CD14-positive monocyte (primary cell): ENCODE measurements at regions not wholly inside any gene's neighbourhood (a gene's known extent, or its start where the extent isn't known, plus 50 kb on each side); places are given as distances from the start of the nearest gene placed in this dataset.

Source experiments
- DNase-seq, 3 donors: peaks; one replicate each; pipeline ENCODE4 v3.0.0-alpha.2; 2011 to 2022
- H2AFZ ChIP-seq: 2 replicates; pipeline ENCODE4 v1.6.0; 2012; ENCODE audit warnings: mild to moderate bottlenecking, low read depth, low read length, inconsistent platforms; ENCODE audit not compliant: insufficient read depth, poor library complexity, severe bottlenecking
- H3K27ac ChIP-seq, 2 donors: 1 replicate in 1 of 2; 2 replicates in 1 of 2; pipeline ENCODE4 v1.5.1; 2012 to 2013; ENCODE audit warnings: low read length in 2 of 2, control low read depth in 1 of 2, inconsistent platforms in 1 of 2, low read depth in 1 of 2, mild to moderate bottlenecking in 1 of 2
- H3K27me3 ChIP-seq, 2 donors: one replicate each; pipeline versions ENCODE4 v1.6.0 to v1.6.1; 2011 to 2013; ENCODE audit warnings: low read length in 2 of 2; ENCODE audit not compliant: control insufficient read depth in 2 of 2, insufficient read depth in 2 of 2
- H3K36me3 ChIP-seq, 2 donors: replicated peaks in 1 of 2; 1 replicate in 1 of 2; 2 replicates in 1 of 2; pipeline versions ENCODE4 v1.5.1 to v1.6.1; 2012 to 2013; ENCODE audit warnings: low read length in 2 of 2, control low read depth in 1 of 2, inconsistent platforms in 1 of 2, mild to moderate bottlenecking in 1 of 2; ENCODE audit not compliant: insufficient read depth in 2 of 2, control insufficient read depth in 1 of 2
- H3K4me1 ChIP-seq, 2 donors: 1 replicate in 1 of 2; 2 replicates in 1 of 2; pipeline versions ENCODE4 v1.5.1 to v1.6.1; 2012 to 2013; ENCODE audit warnings: low read length in 2 of 2, control low read depth in 1 of 2, inconsistent platforms in 1 of 2, mild to moderate bottlenecking in 1 of 2, moderate library complexity in 1 of 2; ENCODE audit not compliant: insufficient read depth in 2 of 2, control insufficient read depth in 1 of 2
- H3K4me2 ChIP-seq: replicated peaks from 2 replicates; pipeline ENCODE3; 2012; ENCODE audit warnings: low read length, moderate library complexity, mild to moderate bottlenecking; ENCODE audit not compliant: poor library complexity, severe bottlenecking; ENCODE audit errors: extremely low read depth
- H3K4me3 ChIP-seq, 3 experiments: fragments of 200-600 bp in 1 of 3; sonication (generic) in 1 of 3; replicated peaks in 1 of 3; 1 replicate in 2 of 3; 2 replicates in 1 of 3; pipeline ENCODE4 v1.5.1; 2011 to 2013; ENCODE audit warnings: low read length in 3 of 3, mild to moderate bottlenecking in 3 of 3, control low read depth in 2 of 3, low read depth in 2 of 3, inconsistent platforms in 1 of 3, moderate library complexity in 1 of 3
- H3K79me2 ChIP-seq: 2 replicates; pipeline ENCODE4 v1.6.0; 2012; ENCODE audit warnings: mild to moderate bottlenecking, control low read depth, inconsistent platforms, low read length, moderate library complexity; ENCODE audit not compliant: insufficient read depth
- H3K9ac ChIP-seq: 2 replicates; pipeline ENCODE4 v1.6.0; 2017; ENCODE audit warnings: low read length, mild to moderate bottlenecking; ENCODE audit not compliant: insufficient read depth, poor library complexity, severe bottlenecking
- H3K9me3 ChIP-seq, 2 donors: replicated peaks in 1 of 2; 1 replicate in 1 of 2; 2 replicates in 1 of 2; pipeline versions ENCODE4 v1.5.1 to v1.6.1; 2012 to 2013; ENCODE audit warnings: low read length in 2 of 2, control low read depth in 1 of 2; ENCODE audit not compliant: control insufficient read depth in 1 of 2, insufficient read depth in 1 of 2
- H4K20me1 ChIP-seq: 2 replicates; pipeline ENCODE4 v1.6.0; 2012; ENCODE audit warnings: mild to moderate bottlenecking, low read length, control low read depth, moderate library complexity; ENCODE audit not compliant: insufficient read depth
- H3K27ac Mint-ChIP-seq, 7 donors: one replicate each; pipeline ENCODE4 v1.8.0; 2020; ENCODE audit warnings: mild to moderate bottlenecking in 7 of 7, mixed read lengths in 7 of 7, moderate library complexity in 6 of 7, inconsistent platforms in 2 of 7
- H3K27me3 Mint-ChIP-seq, 3 donors: one replicate each; pipeline ENCODE4 v1.8.0; 2021 to 2022; ENCODE audit warnings: low read depth in 3 of 3, mild to moderate bottlenecking in 3 of 3, mixed read lengths in 3 of 3, moderate library complexity in 3 of 3, inconsistent platforms in 1 of 3
- H3K36me3 Mint-ChIP-seq, 2 donors: one replicate each; pipeline ENCODE4 v1.8.0; 2020; ENCODE audit warnings: mixed read lengths in 2 of 2, inconsistent platforms in 1 of 2, mild to moderate bottlenecking in 1 of 2
- H3K4me1 Mint-ChIP-seq: one replicate; pipeline ENCODE4 v1.8.0; 2020; ENCODE audit warnings: mild to moderate bottlenecking, mixed read lengths
- H3K4me3 Mint-ChIP-seq, 2 donors: one replicate each; pipeline ENCODE4 v1.8.0; 2020; ENCODE audit warnings: mild to moderate bottlenecking in 2 of 2, mixed read lengths in 2 of 2, moderate library complexity in 1 of 2
- H3K9me3 Mint-ChIP-seq, 7 donors: one replicate each; pipeline ENCODE4 v1.8.0; 2020 to 2022; ENCODE audit warnings: mixed read lengths in 7 of 7, mild to moderate bottlenecking in 6 of 7, moderate library complexity in 6 of 7, inconsistent platforms in 2 of 7
- WGBS: methylation state at CpG from one replicate; pipeline ENCODE4 v1.1.5; 2013; ENCODE audit warnings: missing lambda C conversion rate; ENCODE audit not compliant: insufficient coverage; 5-methylcytosine and 5-hydroxymethylcytosine counted together
- intact Hi-C, 2 donors: fragments of 100-400 bp; cut with micrococcal nuclease; formaldehyde crosslinking; loops; one replicate each; pipeline versions ENCODE4 v1.15.0 to v1.15.1; 2023
- TF ChIP-seq, protein P1 (sequence below): fragments of 200-600 bp; IDR thresholded peaks from one replicate; pipeline ENCODE4 v1.8.0; 2022; ENCODE audit warnings: antibody characterized with exemption, mild to moderate bottlenecking

DNA sequence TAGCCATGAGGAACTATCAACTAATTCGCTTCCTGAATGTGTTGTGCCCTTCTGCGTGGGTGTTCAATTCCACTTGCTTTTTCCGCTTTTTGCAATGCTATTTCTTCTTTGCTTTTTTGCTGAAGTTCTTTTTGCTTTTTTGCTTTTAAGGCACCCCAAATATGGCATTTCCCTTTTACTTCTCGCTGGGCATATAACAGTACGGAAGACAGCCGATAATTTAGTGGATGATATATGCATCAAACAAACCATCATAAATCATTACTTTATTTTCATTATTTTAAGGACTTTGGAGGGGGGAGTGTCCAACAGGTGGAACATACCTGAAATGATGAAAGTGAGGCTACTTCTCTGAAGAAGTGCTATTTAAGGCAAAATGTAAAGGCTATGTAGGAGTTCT lies 277.0 kb upstream of the MTPN start:
- H3K4me3 ChIP-seq: no peak overlapping the region
- H3K4me3 Mint-ChIP-seq: no peak overlapping the region
- peaks cover 3 to 14% (median 5%) of the 10 kb centered on the region in 7 donors for H3K9me3 Mint-ChIP-seq
- no peaks in the 10 kb centered on the region for H3K4me1 Mint-ChIP-seq
- H3K36me3 ChIP-seq: no peaks in the 10 kb centered on the region
- no peak overlapping the region for H3K27ac ChIP-seq
- no peak overlapping the region for H3K27ac Mint-ChIP-seq
- no peaks in the 10 kb centered on the region for H3K79me2 ChIP-seq
- peaks cover 7 to 25% of the 10 kb centered on the region in 2 donors for H3K9me3 ChIP-seq
- intact Hi-C loops: no loop called here
- H3K9ac ChIP-seq: no peak overlapping the region
- H3K27me3 ChIP-seq: no peaks in the 10 kb centered on the region
- H4K20me1 ChIP-seq: no peaks in the 10 kb centered on the region
- no peak overlapping the region for H2AFZ ChIP-seq
- H3K27me3 Mint-ChIP-seq: no peaks in the 10 kb centered on the region
- no peak overlapping the region for H3K4me2 ChIP-seq
- TF ChIP-seq, protein P1, sequence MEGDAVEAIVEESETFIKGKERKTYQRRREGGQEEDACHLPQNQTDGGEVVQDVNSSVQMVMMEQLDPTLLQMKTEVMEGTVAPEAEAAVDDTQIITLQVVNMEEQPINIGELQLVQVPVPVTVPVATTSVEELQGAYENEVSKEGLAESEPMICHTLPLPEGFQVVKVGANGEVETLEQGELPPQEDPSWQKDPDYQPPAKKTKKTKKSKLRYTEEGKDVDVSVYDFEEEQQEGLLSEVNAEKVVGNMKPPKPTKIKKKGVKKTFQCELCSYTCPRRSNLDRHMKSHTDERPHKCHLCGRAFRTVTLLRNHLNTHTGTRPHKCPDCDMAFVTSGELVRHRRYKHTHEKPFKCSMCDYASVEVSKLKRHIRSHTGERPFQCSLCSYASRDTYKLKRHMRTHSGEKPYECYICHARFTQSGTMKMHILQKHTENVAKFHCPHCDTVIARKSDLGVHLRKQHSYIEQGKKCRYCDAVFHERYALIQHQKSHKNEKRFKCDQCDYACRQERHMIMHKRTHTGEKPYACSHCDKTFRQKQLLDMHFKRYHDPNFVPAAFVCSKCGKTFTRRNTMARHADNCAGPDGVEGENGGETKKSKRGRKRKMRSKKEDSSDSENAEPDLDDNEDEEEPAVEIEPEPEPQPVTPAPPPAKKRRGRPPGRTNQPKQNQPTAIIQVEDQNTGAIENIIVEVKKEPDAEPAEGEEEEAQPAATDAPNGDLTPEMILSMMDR: no peak
- H3K4me1 ChIP-seq: no peaks in the 10 kb centered on the region
- no peak for DNase-seq
- no peaks in the 10 kb centered on the region for H3K36me3 Mint-ChIP-seq
- 96% methylated on average over 3 of the region's 6 CpGs for WGBS

DNA sequence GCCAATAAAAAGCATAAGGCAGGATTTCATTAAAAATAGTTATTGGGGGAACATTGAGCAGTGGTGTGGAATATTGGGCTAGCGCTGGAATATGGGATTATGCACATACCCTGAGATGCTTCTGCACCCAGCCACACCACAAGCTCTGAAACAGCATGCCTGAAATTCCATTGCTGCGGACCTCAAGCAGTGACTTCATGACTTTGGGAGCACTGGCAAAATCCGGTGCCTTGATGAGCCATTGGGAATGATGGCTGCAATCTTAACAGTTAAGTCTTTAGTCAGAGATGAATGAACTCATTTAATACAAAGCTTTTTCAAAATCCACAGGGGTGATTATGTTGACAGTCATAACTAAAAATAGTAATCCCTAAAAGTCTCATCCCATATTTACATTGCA lies 274.7 kb upstream of the MTPN start:
- Histone ChIP-seq H3K9ac (no peak overlapping the region), H3K4me1 (no peaks in the 10 kb centered on the region), H3K4me2 (no peak overlapping the region), H3K36me3 (no peaks in the 10 kb centered on the region), H4K20me1 (no peaks in the 10 kb centered on the region), H2AFZ (no peak overlapping the region), H3K79me2 (no peaks in the 10 kb centered on the region), H3K4me3 (no peak overlapping the region), H3K9me3 (peaks cover 5 to 14% of the 10 kb centered on the region in 2 donors), H3K27me3 (no peaks in the 10 kb centered on the region), H3K27ac (no peak overlapping the region)
- peaks cover 6 to 13% (median 8%) of the 10 kb centered on the region in 7 donors for H3K9me3 Mint-ChIP-seq
- no peak overlapping the region for H3K27ac Mint-ChIP-seq
- no peak for DNase-seq
- WGBS: 83% methylated on average over 1 of the region's 3 CpGs
- no peaks in the 10 kb centered on the region for H3K36me3 Mint-ChIP-seq
- no peaks in the 10 kb centered on the region for H3K4me1 Mint-ChIP-seq
- intact Hi-C loops: no loop called here
- H3K4me3 Mint-ChIP-seq: no peak overlapping the region
- TF ChIP-seq, protein P1: no peak
- peaks cover 0 to 5% (median 1%) of the 10 kb centered on the region in 3 donors for H3K27me3 Mint-ChIP-seq
